ENCODE measurements at regions not wholly inside any gene's neighbourhood (a gene's known extent, or its start where the extent isn't known, plus 50 kb on each side); places are given as distances from the start of the nearest gene placed in this dataset.

- H3K27me3 ChIP-seq (ENCODE audit: low read depth) = no peaks in the 10 kb centered on the region
- intact Hi-C loops (cut with micrococcal nuclease) = no loop called here
- H3K4me1 ChIP-seq = no peaks in the 10 kb centered on the region
- H3K4me3 ChIP-seq = no peak overlapping the region
- H3K9me3 ChIP-seq (replicated peaks) = peaks cover 3% of the 10 kb centered on the region
- no peak for DNase-seq
- H3K36me3 ChIP-seq = no peaks in the 10 kb centered on the region
- TF ChIP-seq CTCF (IDR thresholded peaks at IDR 0.05; ENCODE audit: borderline replicate concordance) = no peak
- H3K27ac ChIP-seq (replicated peaks) = no peak overlapping the region
Observed at GRCh38 chr13:47121092-47121763, 224.4 kb upstream of the HTR2A start.

DNA sequence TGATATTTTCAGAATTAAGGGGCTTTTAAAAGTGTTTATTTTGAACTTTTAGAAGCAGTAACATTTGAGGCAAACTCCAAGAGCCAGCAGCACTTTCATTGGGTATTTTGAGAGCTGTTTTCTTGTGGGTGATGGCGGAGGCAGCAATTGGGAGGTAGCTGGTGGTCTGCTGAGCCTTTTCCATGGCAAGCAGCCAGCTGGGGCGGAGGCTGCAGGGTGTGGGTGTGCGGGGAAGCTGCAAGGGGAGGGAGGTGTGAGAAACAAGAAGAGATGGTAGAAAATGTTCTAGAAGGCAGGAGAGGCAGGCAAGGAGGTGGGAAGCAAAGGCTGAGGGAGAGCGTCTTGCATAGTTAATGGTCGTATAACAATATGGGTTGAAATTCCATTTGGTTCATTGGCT lies 223.4 kb upstream of the HTR2A start:
- H3K27ac ChIP-seq (replicated peaks) = no peak overlapping the region
- no peaks in the 10 kb centered on the region for H3K4me1 ChIP-seq
- H3K27me3 ChIP-seq (ENCODE audit: low read depth) = no peaks in the 10 kb centered on the region
- H3K4me3 ChIP-seq = no peak overlapping the region
- no peak for TF ChIP-seq CTCF (IDR thresholded peaks at IDR 0.05; ENCODE audit: borderline replicate concordance)
- intact Hi-C loops (cut with micrococcal nuclease) = no loop called here
- DNase-seq = no peak
- H3K36me3 ChIP-seq = no peaks in the 10 kb centered on the region
- H3K9me3 ChIP-seq (replicated peaks) = peaks cover 3% of the 10 kb centered on the region

DNA sequence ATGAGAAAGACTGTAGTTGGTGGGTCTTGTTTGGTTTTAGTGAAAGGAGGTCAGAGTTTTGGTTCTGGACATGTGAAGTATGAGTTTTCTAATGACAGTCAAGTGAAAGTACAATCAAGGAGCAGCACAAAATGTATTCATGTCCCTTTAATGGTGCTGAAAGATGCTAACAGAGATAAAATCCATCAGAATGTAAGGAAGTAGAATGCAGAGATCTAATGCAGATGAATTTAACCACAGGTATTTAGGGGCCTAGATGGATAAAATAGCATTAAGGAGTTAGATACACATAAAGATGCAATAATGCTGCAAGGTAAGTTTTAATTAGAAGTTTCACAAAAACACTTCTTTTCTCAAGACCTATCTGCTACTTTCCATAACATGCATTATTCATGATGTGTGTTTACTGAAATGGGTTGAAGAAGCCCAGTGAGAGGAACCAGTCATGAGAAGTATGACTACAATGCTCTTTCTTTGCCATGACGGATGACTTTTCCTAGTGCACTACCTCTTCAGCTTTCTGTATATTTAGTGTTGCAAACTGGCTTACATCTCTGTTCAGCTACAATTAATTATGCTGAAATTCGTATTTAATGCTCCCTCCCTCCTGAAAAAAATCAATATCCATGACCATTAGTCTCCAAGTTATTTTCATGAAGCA lies 222.9 kb upstream of the HTR2A start:
- Histone ChIP-seq H3K36me3 (no peaks in the 10 kb centered on the region), H3K4me3 (no peak overlapping the region)
- intact Hi-C loops (cut with micrococcal nuclease) = no loop called here

DNA sequence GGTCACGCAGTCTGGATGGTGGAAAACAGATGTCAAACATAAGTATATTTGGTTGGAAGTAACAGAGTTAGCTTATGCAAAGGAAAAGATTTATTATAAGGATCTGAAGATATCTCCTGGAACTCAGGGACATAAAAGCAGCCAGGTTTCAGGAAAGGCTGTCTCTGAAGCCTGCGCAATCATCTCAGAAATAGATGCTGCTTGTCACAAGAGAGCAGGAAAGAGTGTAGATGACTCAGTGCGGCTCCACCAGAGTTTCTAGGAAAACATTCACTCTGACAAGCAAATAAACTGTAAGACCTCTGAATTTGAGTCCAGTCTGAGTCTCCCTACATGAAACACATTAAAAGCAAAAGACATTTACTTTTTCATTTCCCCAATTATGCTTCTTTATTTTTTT lies 220.4 kb upstream of the HTR2A start:
- H3K4me3 ChIP-seq = no peak overlapping the region
- H3K27me3 ChIP-seq (ENCODE audit: low read depth) = no peaks in the 10 kb centered on the region
- H3K4me1 ChIP-seq = no peaks in the 10 kb centered on the region
- DNase-seq = no peak
- H3K36me3 ChIP-seq = no peaks in the 10 kb centered on the region
- intact Hi-C loops (cut with micrococcal nuclease) = no loop called here
- no peak overlapping the region for H3K27ac ChIP-seq (replicated peaks)
- H3K9me3 ChIP-seq (replicated peaks) = no peaks in the 10 kb centered on the region
- TF ChIP-seq CTCF (IDR thresholded peaks at IDR 0.05; ENCODE audit: borderline replicate concordance) = no peak

More for the DNA sequence above, 222.9 kb upstream of the HTR2A start:
- DNase-seq = no peak
- Histone ChIP-seq H3K27ac (replicated peaks) (no peak overlapping the region), H3K4me1 (no peaks in the 10 kb centered on the region), H3K9me3 (replicated peaks) (peaks cover 3% of the 10 kb centered on the region), H3K27me3 (ENCODE audit: low read depth) (no peaks in the 10 kb centered on the region)
- TF ChIP-seq CTCF (IDR thresholded peaks at IDR 0.05; ENCODE audit: borderline replicate concordance) = no peak

DNA sequence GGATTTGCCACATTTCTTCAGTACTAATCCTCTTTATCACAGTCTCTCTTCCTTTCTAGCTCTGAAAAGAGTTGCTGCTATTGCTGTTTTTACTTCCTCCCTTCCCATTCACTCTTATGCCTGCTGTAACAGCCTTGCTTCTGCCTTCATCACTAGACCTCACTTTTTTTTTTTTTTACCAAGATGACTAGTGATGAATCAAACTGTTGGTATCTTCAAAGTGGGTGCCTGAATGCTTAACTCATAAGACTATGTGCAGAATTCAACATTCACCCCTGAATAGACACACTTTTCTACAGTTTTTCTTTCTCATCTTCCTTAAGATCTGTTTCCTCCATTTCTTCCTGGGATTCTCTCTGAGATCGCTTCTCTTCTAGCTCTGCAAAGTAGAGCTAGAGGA lies 217.2 kb upstream of the HTR2A start:
- H3K4me1 ChIP-seq = no peaks in the 10 kb centered on the region
- no peak for TF ChIP-seq CTCF (IDR thresholded peaks at IDR 0.05; ENCODE audit: borderline replicate concordance)
- intact Hi-C loops (cut with micrococcal nuclease) = no loop called here
- no peaks in the 10 kb centered on the region for H3K36me3 ChIP-seq
- H3K9me3 ChIP-seq (replicated peaks) = no peaks in the 10 kb centered on the region
- H3K27ac ChIP-seq (replicated peaks) = no peak overlapping the region
- H3K4me3 ChIP-seq = no peak overlapping the region
- DNase-seq = no peak
- H3K27me3 ChIP-seq (ENCODE audit: low read depth) = no peaks in the 10 kb centered on the region

All from left ventricle myocardium inferior (tissue), 1 donor.